ENCODE measurements at regions not wholly inside any gene's neighbourhood (a gene's known extent, or its start where the extent isn't known, plus 50 kb on each side); places are given as distances from the start of the nearest gene placed in this dataset.

GRCh38 chr1:17965515-17966100 lies 142.0 kb upstream of the IGSF21 start:
- TF ChIP-seq, protein P1, sequence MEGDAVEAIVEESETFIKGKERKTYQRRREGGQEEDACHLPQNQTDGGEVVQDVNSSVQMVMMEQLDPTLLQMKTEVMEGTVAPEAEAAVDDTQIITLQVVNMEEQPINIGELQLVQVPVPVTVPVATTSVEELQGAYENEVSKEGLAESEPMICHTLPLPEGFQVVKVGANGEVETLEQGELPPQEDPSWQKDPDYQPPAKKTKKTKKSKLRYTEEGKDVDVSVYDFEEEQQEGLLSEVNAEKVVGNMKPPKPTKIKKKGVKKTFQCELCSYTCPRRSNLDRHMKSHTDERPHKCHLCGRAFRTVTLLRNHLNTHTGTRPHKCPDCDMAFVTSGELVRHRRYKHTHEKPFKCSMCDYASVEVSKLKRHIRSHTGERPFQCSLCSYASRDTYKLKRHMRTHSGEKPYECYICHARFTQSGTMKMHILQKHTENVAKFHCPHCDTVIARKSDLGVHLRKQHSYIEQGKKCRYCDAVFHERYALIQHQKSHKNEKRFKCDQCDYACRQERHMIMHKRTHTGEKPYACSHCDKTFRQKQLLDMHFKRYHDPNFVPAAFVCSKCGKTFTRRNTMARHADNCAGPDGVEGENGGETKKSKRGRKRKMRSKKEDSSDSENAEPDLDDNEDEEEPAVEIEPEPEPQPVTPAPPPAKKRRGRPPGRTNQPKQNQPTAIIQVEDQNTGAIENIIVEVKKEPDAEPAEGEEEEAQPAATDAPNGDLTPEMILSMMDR (IDR thresholded peaks at IDR 0.05; ENCODE audit: low read depth, low read length) = no peak
- TF ChIP-seq POLR2A (IDR thresholded peaks at IDR 0.05; ENCODE audit: extremely low read depth, insufficient read length) (no peak), MYC (IDR thresholded peaks at IDR 0.05; ENCODE audit: low read depth, low read length) (no peak)
- TF ChIP-seq, protein P2, sequence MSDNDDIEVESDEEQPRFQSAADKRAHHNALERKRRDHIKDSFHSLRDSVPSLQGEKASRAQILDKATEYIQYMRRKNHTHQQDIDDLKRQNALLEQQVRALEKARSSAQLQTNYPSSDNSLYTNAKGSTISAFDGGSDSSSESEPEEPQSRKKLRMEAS (IDR thresholded peaks at IDR 0.05; ENCODE audit: low read depth, low read length) = no peak
